BE2C (cell line): ENCODE measurements at regions not wholly inside any gene's neighbourhood (a gene's known extent, or its start where the extent isn't known, plus 50 kb on each side); places are given as distances from the start of the nearest gene placed in this dataset.
A peak's percentile ranks its signal among the peaks of the same experiment; 100 is the strongest.
"Not testable (repeated sequence)": the region's sequence is repeated elsewhere in the genome, so short reads cannot be mapped to it uniquely, and the experiment has no call there.

Experiments used
- DNase-seq: peaks from one replicate; pipeline ENCODE4 v3.0.0-alpha.2; 2020
- H3K27me3 ChIP-seq: fragments of 250-450 bp; sonication (Bioruptor Pico); 2 replicates; pipeline ENCODE4 v1.5.1; 2020; ENCODE audit warnings: mild to moderate bottlenecking
- H3K36me3 ChIP-seq: fragments of 250-450 bp; sonication (Bioruptor Pico); 2 replicates; pipeline ENCODE4 v1.5.1; 2020; ENCODE audit warnings: mild to moderate bottlenecking
- H3K4me1 ChIP-seq: fragments of 250-450 bp; sonication (Bioruptor Pico); 2 replicates; pipeline ENCODE4 v1.5.1; 2020
- H3K4me3 ChIP-seq: 2 replicates; pipeline ENCODE4 v1.5.1; 2011; ENCODE audit warnings: low read depth, low read length
- H3K9me3 ChIP-seq: fragments of 250-450 bp; sonication (Bioruptor Pico); 2 replicates; pipeline ENCODE4 v1.5.1; 2020
- CTCF ChIP-seq: IDR thresholded peaks from 2 replicates; pipeline ENCODE4 v1.5.1; 2012; ENCODE audit warnings: mild to moderate bottlenecking, low read depth, low read length

GRCh38 chr7:70886547-70886946 lies 245.4 kb upstream of the GALNT17 start:
- no peak overlapping the region for H3K4me3 ChIP-seq
- H3K4me1 ChIP-seq, result no peaks in the 10 kb centered on the region
- H3K9me3 ChIP-seq, result no peaks in the 10 kb centered on the region
- no peaks in the 10 kb centered on the region for H3K27me3 ChIP-seq
- no peak for TF ChIP-seq CTCF
- DNase-seq, result no peak
- no peaks in the 10 kb centered on the region for H3K36me3 ChIP-seq

- DNase-seq, result no peak
- TF ChIP-seq CTCF, result no peak
- Histone ChIP-seq H3K36me3 (no peaks in the 10 kb centered on the region), H3K9me3 (no peaks in the 10 kb centered on the region), H3K4me1 (no peaks in the 10 kb centered on the region), H3K4me3 (no peak overlapping the region), H3K27me3 (no peaks in the 10 kb centered on the region)
These were observed 244.8 kb upstream of the GALNT17 start for GRCh38 chr7:70887186-70887585.

GRCh38 chr7:70890147-70890969 lies 241.6 kb upstream of the GALNT17 start:
- H3K4me1 ChIP-seq, result no peaks in the 10 kb centered on the region
- H3K4me3 ChIP-seq, result no peak overlapping the region
- no peaks in the 10 kb centered on the region for H3K9me3 ChIP-seq
- TF ChIP-seq CTCF, result no peak
- DNase-seq, result no peak
- no peaks in the 10 kb centered on the region for H3K27me3 ChIP-seq
- no peaks in the 10 kb centered on the region for H3K36me3 ChIP-seq

GRCh38 chr7:70893422-70893821 lies 238.5 kb upstream of the GALNT17 start:
- DNase-seq, result peak; percentile 61
- no peaks in the 10 kb centered on the region for H3K27me3 ChIP-seq
- H3K9me3 ChIP-seq, result no peaks in the 10 kb centered on the region
- H3K4me1 ChIP-seq, result no peaks in the 10 kb centered on the region
- no peaks in the 10 kb centered on the region for H3K36me3 ChIP-seq
- H3K4me3 ChIP-seq, result no peak overlapping the region
- no peak for TF ChIP-seq CTCF

- TF ChIP-seq CTCF, result no peak
- Histone ChIP-seq H3K36me3 (no peaks in the 10 kb centered on the region), H3K27me3 (no peaks in the 10 kb centered on the region), H3K4me1 (no peaks in the 10 kb centered on the region), H3K9me3 (no peaks in the 10 kb centered on the region), H3K4me3 (no peak overlapping the region)
- DNase-seq, result no peak
These were observed 237.8 kb upstream of the GALNT17 start for GRCh38 chr7:70893971-70894715.

GRCh38 chr7:70894799-70895198 lies 237.1 kb upstream of the GALNT17 start:
- H3K9me3 ChIP-seq, result no peaks in the 10 kb centered on the region
- H3K27me3 ChIP-seq, result no peaks in the 10 kb centered on the region
- no peaks in the 10 kb centered on the region for H3K4me1 ChIP-seq
- no peak overlapping the region for H3K4me3 ChIP-seq
- H3K36me3 ChIP-seq, result no peaks in the 10 kb centered on the region
- no peak for TF ChIP-seq CTCF
- DNase-seq, result no peak

- H3K27me3 ChIP-seq, H3K36me3 ChIP-seq, H3K4me3 ChIP-seq, H3K4me1 ChIP-seq, DNase-seq, H3K9me3 ChIP-seq: not testable (repeated sequence)
These were observed 236.4 kb upstream of the GALNT17 start for GRCh38 chr7:70895337-70896200.
